Neural crest cell (in vitro differentiated cells): ENCODE measurements at regions not wholly inside any gene's neighbourhood (a gene's known extent, or its start where the extent isn't known, plus 50 kb on each side); places are given as distances from the start of the nearest gene placed in this dataset.

Source experiments
- DNase-seq: peaks from one replicate; pipeline ENCODE4 v3.0.0; 2021; ENCODE audit warnings: low read depth, mixed read lengths, low spot score
- H3K27ac Mint-ChIP-seq: one replicate; pipeline ENCODE4 v1.8.0; 2021; ENCODE audit warnings: mild to moderate bottlenecking, mixed read lengths; ENCODE audit not compliant: unreplicated experiment
- H3K27me3 Mint-ChIP-seq: 2 replicates; pipeline ENCODE4 v1.8.0; 2021; ENCODE audit warnings: low read depth, mild to moderate bottlenecking, mixed read lengths
- H3K36me3 Mint-ChIP-seq: 2 replicates; pipeline ENCODE4 v1.8.0; 2021; ENCODE audit warnings: low read depth, mild to moderate bottlenecking, mixed read lengths
- H3K4me1 Mint-ChIP-seq: 2 replicates; pipeline ENCODE4 v1.8.0; 2021; ENCODE audit warnings: mixed read lengths
- H3K4me3 Mint-ChIP-seq: one replicate; pipeline ENCODE4 v1.8.0; 2021; ENCODE audit warnings: mild to moderate bottlenecking, mixed read lengths
- H3K9me3 Mint-ChIP-seq: 2 replicates; pipeline ENCODE4 v1.8.0; 2021; ENCODE audit warnings: mixed read lengths
- TF ChIP-seq, protein P1 (sequence below): fragments of 200-600 bp; sonication (generic); conservative IDR thresholded peaks from 2 replicates; pipeline ENCODE4 v1.5.0; 2021; ENCODE audit warnings: antibody characterized with exemption, mild to moderate bottlenecking

DNA sequence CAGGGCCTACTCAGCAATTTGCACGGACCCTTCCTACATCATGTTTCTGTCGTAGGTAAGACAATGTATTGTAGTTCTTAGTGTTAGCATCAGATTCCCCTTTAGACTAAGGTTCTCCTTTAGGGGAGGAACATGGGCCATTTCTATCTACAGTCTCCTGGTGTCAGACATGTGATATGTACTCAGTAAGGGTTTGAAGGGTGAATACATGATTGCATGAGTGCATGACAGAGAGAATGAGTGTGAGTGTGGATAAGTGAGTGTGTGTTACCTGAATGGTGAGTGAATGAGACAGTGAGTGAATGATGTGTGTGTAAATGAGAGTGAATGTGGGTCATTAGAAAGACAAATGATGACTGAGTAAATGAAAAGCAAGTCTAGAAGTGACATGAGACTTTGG is 476.8 kb downstream of the HAPSTR1 start:
- Mint-ChIP-seq H3K4me3 (no peak overlapping the region), H3K36me3 (no peaks in the 10 kb centered on the region), H3K27me3 (no peaks in the 10 kb centered on the region), H3K9me3 (peaks cover 2% of the 10 kb centered on the region), H3K27ac (no peak overlapping the region), H3K4me1 (no peaks in the 10 kb centered on the region)
- TF ChIP-seq, protein P1, sequence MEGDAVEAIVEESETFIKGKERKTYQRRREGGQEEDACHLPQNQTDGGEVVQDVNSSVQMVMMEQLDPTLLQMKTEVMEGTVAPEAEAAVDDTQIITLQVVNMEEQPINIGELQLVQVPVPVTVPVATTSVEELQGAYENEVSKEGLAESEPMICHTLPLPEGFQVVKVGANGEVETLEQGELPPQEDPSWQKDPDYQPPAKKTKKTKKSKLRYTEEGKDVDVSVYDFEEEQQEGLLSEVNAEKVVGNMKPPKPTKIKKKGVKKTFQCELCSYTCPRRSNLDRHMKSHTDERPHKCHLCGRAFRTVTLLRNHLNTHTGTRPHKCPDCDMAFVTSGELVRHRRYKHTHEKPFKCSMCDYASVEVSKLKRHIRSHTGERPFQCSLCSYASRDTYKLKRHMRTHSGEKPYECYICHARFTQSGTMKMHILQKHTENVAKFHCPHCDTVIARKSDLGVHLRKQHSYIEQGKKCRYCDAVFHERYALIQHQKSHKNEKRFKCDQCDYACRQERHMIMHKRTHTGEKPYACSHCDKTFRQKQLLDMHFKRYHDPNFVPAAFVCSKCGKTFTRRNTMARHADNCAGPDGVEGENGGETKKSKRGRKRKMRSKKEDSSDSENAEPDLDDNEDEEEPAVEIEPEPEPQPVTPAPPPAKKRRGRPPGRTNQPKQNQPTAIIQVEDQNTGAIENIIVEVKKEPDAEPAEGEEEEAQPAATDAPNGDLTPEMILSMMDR = no peak
- no peak for DNase-seq

DNA sequence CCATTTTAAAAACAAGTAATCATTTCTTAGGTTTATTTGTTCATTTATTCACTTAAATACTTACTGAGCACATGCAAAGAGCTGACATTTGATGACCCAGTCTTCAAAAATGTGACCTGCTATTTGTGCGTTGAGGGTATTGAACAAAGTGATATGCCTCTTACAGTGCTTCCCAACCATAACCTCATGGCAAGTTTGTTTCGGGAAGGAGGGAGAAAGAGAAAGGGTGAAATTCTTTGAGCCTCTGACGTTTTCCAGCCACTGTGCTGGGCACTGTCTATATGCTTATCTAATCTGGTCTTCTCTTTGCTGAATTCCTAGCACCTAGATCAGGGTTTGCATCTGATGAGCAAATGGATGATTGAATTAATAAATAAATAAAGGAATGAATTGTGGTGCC is 479.1 kb downstream of the HAPSTR1 start:
- no peaks in the 10 kb centered on the region for H3K27me3 Mint-ChIP-seq

DNA sequence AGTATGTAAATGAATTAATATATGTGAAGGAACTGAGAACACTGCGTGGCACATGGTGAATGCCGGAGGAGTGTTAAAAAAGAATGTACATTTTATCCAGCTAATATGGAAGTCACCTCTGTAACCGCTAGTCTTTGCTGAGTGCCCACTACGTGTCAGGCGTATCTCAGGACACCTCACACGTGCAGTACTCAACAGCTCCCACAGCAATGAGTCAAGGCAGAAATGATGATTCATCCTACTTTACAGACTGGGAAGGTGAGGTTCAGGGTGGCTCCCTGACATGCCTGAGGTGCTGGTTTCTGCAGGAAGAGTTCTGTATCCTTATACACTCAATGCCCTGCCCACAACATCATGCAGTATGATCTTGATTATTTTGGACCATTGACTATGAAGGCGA is 487.0 kb downstream of the HAPSTR1 start:
- Mint-ChIP-seq H3K27me3 (peaks cover 9% of the 10 kb centered on the region), H3K9me3 (no peaks in the 10 kb centered on the region), H3K4me3 (no peak overlapping the region), H3K27ac (no peak overlapping the region), H3K4me1 (peaks cover 7% of the 10 kb centered on the region), H3K36me3 (no peaks in the 10 kb centered on the region)
- no peak for DNase-seq
- TF ChIP-seq, protein P1 = no peak

More for the DNA sequence above, 479.1 kb downstream of the HAPSTR1 start:
- H3K36me3 Mint-ChIP-seq = no peaks in the 10 kb centered on the region
- DNase-seq = no peak
- H3K9me3 Mint-ChIP-seq = peaks cover 2% of the 10 kb centered on the region
- TF ChIP-seq, protein P1 = no peak
- H3K4me3 Mint-ChIP-seq = no peak overlapping the region
- H3K4me1 Mint-ChIP-seq = no peaks in the 10 kb centered on the region
- no peak overlapping the region for H3K27ac Mint-ChIP-seq

DNA sequence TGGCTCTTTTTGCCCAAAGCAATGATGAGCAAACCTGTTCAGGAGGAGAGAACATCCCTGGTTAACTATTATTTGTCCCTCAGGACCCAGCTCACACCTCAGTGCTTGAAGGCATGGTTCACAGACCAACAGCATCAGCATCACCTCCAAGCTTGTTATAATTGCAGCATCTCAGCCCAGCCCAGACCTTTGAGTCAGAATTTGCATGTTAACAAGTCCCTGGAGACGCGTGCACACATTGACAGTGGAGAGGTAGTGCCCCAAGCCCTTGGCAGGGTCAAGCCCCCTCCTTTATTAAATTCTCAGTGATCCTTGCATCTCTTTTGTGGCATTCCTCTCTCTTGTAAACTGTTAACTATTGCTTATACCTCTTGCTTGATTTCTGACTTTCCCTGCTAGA is 488.6 kb downstream of the HAPSTR1 start:
- Mint-ChIP-seq H3K9me3 (no peaks in the 10 kb centered on the region), H3K36me3 (no peaks in the 10 kb centered on the region), H3K4me3 (no peak overlapping the region), H3K27me3 (peaks cover 11% of the 10 kb centered on the region), H3K27ac (no peak overlapping the region), H3K4me1 (peaks cover 7% of the 10 kb centered on the region)
- TF ChIP-seq, protein P1 = no peak
- DNase-seq = no peak

DNA sequence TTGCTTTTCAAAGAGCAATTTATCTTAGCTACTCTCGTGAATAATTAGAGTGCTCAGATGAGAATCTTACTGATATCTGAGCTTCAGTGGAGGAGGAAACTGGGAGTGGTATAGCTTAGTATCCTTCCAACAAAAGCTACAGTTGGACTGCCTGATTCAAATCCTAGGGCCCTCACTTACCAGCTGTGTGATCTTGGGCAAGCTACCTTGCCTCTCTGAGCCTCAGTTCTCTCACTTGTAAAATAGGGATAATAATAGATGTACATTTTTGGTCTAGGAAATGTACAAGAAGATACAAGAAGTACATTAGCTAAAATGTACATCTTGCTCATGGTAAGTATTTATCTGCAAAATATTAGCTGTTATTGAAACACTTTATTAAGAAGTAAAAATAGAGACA is 502.0 kb downstream of the HAPSTR1 start:
- DNase-seq = no peak
- Mint-ChIP-seq H3K27me3 (no peaks in the 10 kb centered on the region), H3K4me3 (no peak overlapping the region), H3K9me3 (peaks cover 3% of the 10 kb centered on the region), H3K27ac (no peak overlapping the region), H3K4me1 (peaks cover 16% of the 10 kb centered on the region), H3K36me3 (no peaks in the 10 kb centered on the region)
- TF ChIP-seq, protein P1 = no peak

DNA sequence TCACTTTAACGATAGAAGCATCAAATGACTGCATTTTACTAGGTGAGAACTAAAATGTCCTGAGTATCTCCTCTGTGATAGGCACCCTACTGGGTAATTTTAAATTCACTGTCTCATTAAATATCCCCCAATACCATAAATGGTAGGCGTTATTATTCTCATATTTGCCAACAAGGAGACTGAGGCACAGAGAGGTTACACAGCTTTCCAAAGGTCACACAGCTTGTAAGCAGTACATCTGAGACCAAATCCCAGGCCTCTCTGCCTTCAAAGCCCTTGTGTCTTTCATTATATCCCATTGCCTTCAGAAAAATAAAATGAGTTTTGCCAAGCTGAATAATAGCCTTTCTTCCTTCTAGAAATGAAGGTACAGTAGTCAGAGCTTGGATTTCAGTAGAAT is 502.6 kb downstream of the HAPSTR1 start:
- TF ChIP-seq, protein P1 = no peak
- H3K36me3 Mint-ChIP-seq = no peaks in the 10 kb centered on the region

More for the DNA sequence above, 502.6 kb downstream of the HAPSTR1 start:
- Mint-ChIP-seq H3K27ac (no peak overlapping the region), H3K4me1 (peaks cover 20% of the 10 kb centered on the region), H3K4me3 (no peak overlapping the region), H3K27me3 (no peaks in the 10 kb centered on the region), H3K9me3 (peaks cover 3% of the 10 kb centered on the region)
- DNase-seq = no peak
